Activated CD4-positive, alpha-beta T cell treated with anti-CD3 and anti-CD28 coated beads for 1 hour (primary cell): ENCODE measurements at regions not wholly inside any gene's neighbourhood (a gene's known extent, or its start where the extent isn't known, plus 50 kb on each side); places are given as distances from the start of the nearest gene placed in this dataset.

Experiments
- DNase-seq: peaks from one replicate; pipeline ENCODE4 v3.0.0-alpha.2; 2020

- DNase-seq = no peak
Observed at GRCh38 chr3:151935446-151935845, 62.0 kb downstream of the SUCNR1 start.

- no peak for DNase-seq
Observed at GRCh38 chr3:151940481-151940880, 67.0 kb downstream of the SUCNR1 start.

- no peak for DNase-seq
Observed at GRCh38 chr3:151943539-151943938, 70.1 kb downstream of the SUCNR1 start.

GRCh38 chr3:151944356-151944755, 70.9 kb downstream of the SUCNR1 start:
- no peak for DNase-seq

- no peak for DNase-seq
Observed at GRCh38 chr3:151946606-151947005, 73.2 kb downstream of the SUCNR1 start.

GRCh38 chr3:151949706-151950105, 76.3 kb downstream of the SUCNR1 start:
- DNase-seq = no peak

- no peak for DNase-seq
Observed at GRCh38 chr3:151955356-151955755, 81.9 kb downstream of the SUCNR1 start.

- DNase-seq = no peak
Observed at GRCh38 chr3:151960961-151961580, 87.6 kb downstream of the SUCNR1 start.

- no peak for DNase-seq
Observed at GRCh38 chr3:151962352-151962751, 88.9 kb downstream of the SUCNR1 start.

GRCh38 chr3:151962912-151963311, 89.5 kb downstream of the SUCNR1 start:
- no peak for DNase-seq

- DNase-seq = no peak
Observed at GRCh38 chr3:151964743-151965142, 91.3 kb downstream of the SUCNR1 start.

GRCh38 chr3:151969026-151969642, 95.7 kb downstream of the SUCNR1 start:
- no peak for DNase-seq

GRCh38 chr3:151971814-151972579, 98.6 kb downstream of the SUCNR1 start:
- DNase-seq = no peak

GRCh38 chr3:151974067-151974466, 100.6 kb downstream of the SUCNR1 start:
- no peak for DNase-seq

GRCh38 chr3:151976211-151977050, 103.0 kb downstream of the SUCNR1 start:
- DNase-seq = no peak

GRCh38 chr3:151979906-151980305, 106.5 kb downstream of the SUCNR1 start:
- no peak for DNase-seq

GRCh38 chr3:151983538-151983937, 110.1 kb downstream of the SUCNR1 start:
- no peak for DNase-seq

GRCh38 chr3:151985787-151986430, 112.5 kb downstream of the SUCNR1 start:
- DNase-seq = no peak

GRCh38 chr3:151987893-151988292, 114.5 kb downstream of the SUCNR1 start:
- DNase-seq = no peak

GRCh38 chr3:151989621-151990020, 116.2 kb downstream of the SUCNR1 start:
- DNase-seq = no peak

- DNase-seq = no peak
Observed at GRCh38 chr3:151990696-151991376, 117.4 kb downstream of the SUCNR1 start.
